Limb (tissue), 2 donors: ENCODE measurements at regions not wholly inside any gene's neighbourhood (a gene's known extent, or its start where the extent isn't known, plus 50 kb on each side); places are given as distances from the start of the nearest gene placed in this dataset.

ENCODE experiments used
- DNase-seq, 2 donors: peaks; one replicate each; pipeline ENCODE4 v3.0.0-alpha.2; 2016; ENCODE audit errors: extremely low spot score in 2 of 2

- DNase-seq: no peak
Measured at GRCh38 chr4:24719615-24720014, 75.8 kb upstream of the SOD3 start.

- no peak for DNase-seq
Measured at GRCh38 chr4:24720436-24720835, 74.9 kb upstream of the SOD3 start.

GRCh38 chr4:24720979-24721378 lies 74.4 kb upstream of the SOD3 start:
- no peak for DNase-seq

- no peak for DNase-seq
Measured at GRCh38 chr4:24722026-24722568, 73.3 kb upstream of the SOD3 start.

GRCh38 chr4:24727390-24728224 lies 67.8 kb upstream of the SOD3 start:
- DNase-seq: no peak

GRCh38 chr4:24729119-24729730 lies 66.1 kb upstream of the SOD3 start:
- DNase-seq: no peak

GRCh38 chr4:24730256-24731001 lies 64.9 kb upstream of the SOD3 start:
- DNase-seq: peak in 1 of 2 donors; percentile 36

GRCh38 chr4:24731448-24731847 lies 63.9 kb upstream of the SOD3 start:
- DNase-seq: no peak

- DNase-seq: no peak
Measured at GRCh38 chr4:24734511-24734910, 60.9 kb upstream of the SOD3 start.

GRCh38 chr4:24736066-24736465 lies 59.3 kb upstream of the SOD3 start:
- DNase-seq: no peak

- no peak for DNase-seq
Measured at GRCh38 chr4:24741910-24742309, 53.5 kb upstream of the SOD3 start.

- DNase-seq: no peak
Measured at GRCh38 chr4:24742335-24742734, 53.0 kb upstream of the SOD3 start.

- DNase-seq: no peak
Measured at GRCh38 chr4:24742773-24743172, 52.6 kb upstream of the SOD3 start.

- no peak for DNase-seq
Measured at GRCh38 chr4:24743206-24743605, 52.2 kb upstream of the SOD3 start.

GRCh38 chr4:24743927-24744326 lies 51.4 kb upstream of the SOD3 start:
- DNase-seq: no peak

- DNase-seq: no peak
Measured at GRCh38 chr4:24745172-24745895, 50.0 kb upstream of the SOD3 start.
